Natural killer cell treated with Interleukin-12 subunit alpha and Interleukin-12 subunit beta and Interleukin-15 and Interleukin-18, amount 100 ng/mL, for 72 hours (primary cell): ENCODE measurements at regions not wholly inside any gene's neighbourhood (a gene's known extent, or its start where the extent isn't known, plus 50 kb on each side); places are given as distances from the start of the nearest gene placed in this dataset.

Source experiments
- ATAC-seq, 2 donors: fragments of 150-1000 bp; cut with Tn5 transposase in 1 of 2; sonication (Bioruptor Pico), chemical (Tn5 transposase) in 1 of 2; 2 replicates each; pipeline ENCODE4 v1.10.0; 2021
- DNase-seq: peaks from one replicate; pipeline ENCODE4 v3.0.0; 2022; ENCODE audit warnings: low spot score
- H3K27ac Mint-ChIP-seq, 2 donors: 1 replicate in 1 of 2; 2 replicates in 1 of 2; pipeline ENCODE4 v1.8.0; 2022; ENCODE audit warnings: mixed read lengths in 2 of 2, mild to moderate bottlenecking in 1 of 2, moderate library complexity in 1 of 2
- H3K27me3 Mint-ChIP-seq, 2 donors: 1 replicate in 1 of 2; 2 replicates in 1 of 2; pipeline ENCODE4 v1.8.0; 2022; ENCODE audit warnings: mixed read lengths in 2 of 2
- H3K36me3 Mint-ChIP-seq: one replicate; pipeline ENCODE4 v1.8.0; 2022; ENCODE audit warnings: mixed read lengths
- H3K4me1 Mint-ChIP-seq, 2 donors: 1 replicate in 1 of 2; 2 replicates in 1 of 2; pipeline ENCODE4 v1.8.0; 2022; ENCODE audit warnings: low read depth in 2 of 2, mixed read lengths in 2 of 2, mild to moderate bottlenecking in 1 of 2
- H3K4me3 Mint-ChIP-seq: one replicate; pipeline ENCODE4 v1.8.0; 2022; ENCODE audit warnings: mixed read lengths
- H3K9me3 Mint-ChIP-seq: 2 replicates; pipeline ENCODE4 v1.8.0; 2022; ENCODE audit warnings: mixed read lengths

DNA sequence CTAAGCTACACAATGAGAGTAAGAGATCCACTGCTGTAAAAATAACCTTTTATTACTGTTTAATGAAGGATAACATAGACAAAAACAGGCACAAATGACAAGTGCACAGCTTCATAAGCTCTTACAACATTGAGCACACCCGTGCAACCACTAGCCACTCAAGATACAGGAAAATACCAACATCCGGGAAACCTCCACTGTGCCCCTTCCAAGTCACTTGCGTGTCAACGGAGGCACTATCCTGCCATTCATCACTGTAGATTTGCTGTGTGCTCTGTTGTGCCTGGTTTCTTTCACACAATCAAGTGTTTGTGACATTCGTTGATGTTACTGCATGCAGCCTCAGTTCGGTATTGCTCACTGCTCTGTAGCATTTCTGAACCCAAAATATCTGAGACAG lies 292.9 kb upstream of the MYT1L start:
- H3K9me3 Mint-ChIP-seq: no peaks in the 10 kb centered on the region
- ATAC-seq: no peak
- H3K27ac Mint-ChIP-seq: no peak overlapping the region
- H3K36me3 Mint-ChIP-seq: no peaks in the 10 kb centered on the region
- no peaks in the 10 kb centered on the region for H3K4me1 Mint-ChIP-seq
- peaks cover 5 to 7% of the 10 kb centered on the region in 2 donors for H3K27me3 Mint-ChIP-seq
- no peak overlapping the region for H3K4me3 Mint-ChIP-seq
- no peak for DNase-seq

DNA sequence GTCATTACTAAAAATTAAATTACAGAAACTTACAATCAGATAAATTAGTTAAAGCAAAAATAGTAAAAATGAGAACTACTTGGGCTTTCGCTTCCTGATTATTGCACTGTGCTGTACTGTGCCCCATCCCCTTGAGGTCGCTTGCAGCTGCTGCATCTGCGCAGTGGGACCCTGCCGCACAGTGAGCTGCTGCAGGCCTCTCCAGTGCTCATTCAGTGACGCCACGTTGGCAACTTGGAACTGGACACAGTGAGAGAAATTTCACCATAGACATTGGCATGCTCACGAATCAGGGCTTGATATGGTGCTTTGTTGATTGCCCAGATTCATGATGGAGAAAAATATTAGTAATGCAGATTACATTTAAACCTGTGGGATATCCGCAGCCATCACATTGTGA lies 290.8 kb upstream of the MYT1L start:
- no peak for ATAC-seq
- no peak overlapping the region for H3K27ac Mint-ChIP-seq
- no peak for DNase-seq
- H3K36me3 Mint-ChIP-seq: no peaks in the 10 kb centered on the region
- H3K4me3 Mint-ChIP-seq: no peak overlapping the region
- H3K27me3 Mint-ChIP-seq: peaks cover 8 to 17% of the 10 kb centered on the region in 2 donors
- no peaks in the 10 kb centered on the region for H3K9me3 Mint-ChIP-seq
- no peaks in the 10 kb centered on the region for H3K4me1 Mint-ChIP-seq

DNA sequence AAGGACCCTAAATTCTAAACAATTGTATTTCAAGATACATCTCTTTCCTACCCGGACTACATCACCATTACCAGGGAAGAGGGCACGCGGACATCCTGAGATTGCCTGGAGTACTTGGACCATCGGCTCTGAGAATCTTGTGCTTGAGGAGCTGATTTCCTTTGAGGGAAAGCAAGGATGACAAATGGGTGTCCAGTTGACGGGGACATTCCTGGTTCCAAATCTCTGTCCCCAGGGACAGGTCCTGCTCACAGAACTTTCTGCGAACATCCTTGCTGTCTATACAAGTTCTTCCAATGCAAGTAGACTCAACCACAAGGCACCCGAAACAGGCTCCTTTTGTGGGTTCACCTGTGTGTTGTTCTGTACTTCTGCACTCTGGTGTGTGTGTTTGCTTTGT lies 289.5 kb upstream of the MYT1L start:
- H3K27me3 Mint-ChIP-seq: peaks cover 12 to 24% of the 10 kb centered on the region in 2 donors
- no peaks in the 10 kb centered on the region for H3K4me1 Mint-ChIP-seq
- no peak overlapping the region for H3K27ac Mint-ChIP-seq
- H3K9me3 Mint-ChIP-seq: no peaks in the 10 kb centered on the region
- DNase-seq (no peak), ATAC-seq (no peak)
- no peak overlapping the region for H3K4me3 Mint-ChIP-seq
- H3K36me3 Mint-ChIP-seq: no peaks in the 10 kb centered on the region

DNA sequence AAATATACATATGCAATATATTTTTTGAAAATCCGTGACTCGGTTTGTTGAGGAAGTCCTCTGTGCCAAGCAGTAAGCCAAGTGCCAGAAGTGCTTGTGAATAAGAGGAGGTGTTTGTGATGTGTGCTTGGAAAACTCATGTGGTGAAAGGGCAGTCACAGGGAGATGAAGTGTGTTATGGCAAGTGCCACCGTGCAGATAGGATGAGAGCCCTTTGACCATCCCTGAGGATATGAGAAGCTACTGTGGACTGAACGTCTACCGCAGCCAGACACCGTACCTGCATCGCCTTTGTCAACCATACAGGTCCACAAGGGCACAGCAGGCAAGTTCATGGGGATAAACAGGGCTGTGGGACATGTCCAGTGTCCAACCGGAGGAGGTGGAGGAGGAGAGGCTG lies 288.9 kb upstream of the MYT1L start:
- Mint-ChIP-seq H3K9me3 (no peaks in the 10 kb centered on the region), H3K36me3 (no peaks in the 10 kb centered on the region), H3K4me3 (no peak overlapping the region), H3K4me1 (no peaks in the 10 kb centered on the region), H3K27ac (no peak overlapping the region), H3K27me3 (peaks cover 12 to 24% of the 10 kb centered on the region in 2 donors)
- no peak for DNase-seq
- ATAC-seq: no peak

DNA sequence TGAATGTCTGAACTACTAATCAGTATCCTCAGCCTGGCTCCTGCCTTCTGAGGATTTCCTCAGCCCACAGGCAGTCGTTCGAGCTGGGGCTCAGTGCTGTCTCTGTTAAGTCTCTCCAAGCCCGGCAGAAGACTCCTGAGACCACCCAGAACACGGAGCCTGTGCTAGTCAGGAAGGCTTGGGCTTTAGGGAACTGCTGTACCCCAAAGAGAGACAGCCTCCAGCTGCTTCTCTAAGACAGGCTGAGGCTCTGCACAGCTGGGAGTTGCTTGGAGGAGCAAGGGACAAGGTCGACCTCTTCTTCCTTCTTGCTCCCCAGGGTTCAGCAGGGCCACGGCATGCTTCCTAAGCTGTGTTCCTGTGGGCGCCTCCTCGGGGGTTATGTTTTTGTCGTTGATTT lies 283.4 kb upstream of the MYT1L start:
- DNase-seq: no peak
- Mint-ChIP-seq H3K27ac (no peak overlapping the region), H3K27me3 (peaks cover 8 to 22% of the 10 kb centered on the region in 2 donors), H3K9me3 (peaks cover 7% of the 10 kb centered on the region), H3K4me3 (no peak overlapping the region), H3K36me3 (no peaks in the 10 kb centered on the region), H3K4me1 (peaks cover 0 to 7% of the 10 kb centered on the region in 2 donors)
- no peak for ATAC-seq

DNA sequence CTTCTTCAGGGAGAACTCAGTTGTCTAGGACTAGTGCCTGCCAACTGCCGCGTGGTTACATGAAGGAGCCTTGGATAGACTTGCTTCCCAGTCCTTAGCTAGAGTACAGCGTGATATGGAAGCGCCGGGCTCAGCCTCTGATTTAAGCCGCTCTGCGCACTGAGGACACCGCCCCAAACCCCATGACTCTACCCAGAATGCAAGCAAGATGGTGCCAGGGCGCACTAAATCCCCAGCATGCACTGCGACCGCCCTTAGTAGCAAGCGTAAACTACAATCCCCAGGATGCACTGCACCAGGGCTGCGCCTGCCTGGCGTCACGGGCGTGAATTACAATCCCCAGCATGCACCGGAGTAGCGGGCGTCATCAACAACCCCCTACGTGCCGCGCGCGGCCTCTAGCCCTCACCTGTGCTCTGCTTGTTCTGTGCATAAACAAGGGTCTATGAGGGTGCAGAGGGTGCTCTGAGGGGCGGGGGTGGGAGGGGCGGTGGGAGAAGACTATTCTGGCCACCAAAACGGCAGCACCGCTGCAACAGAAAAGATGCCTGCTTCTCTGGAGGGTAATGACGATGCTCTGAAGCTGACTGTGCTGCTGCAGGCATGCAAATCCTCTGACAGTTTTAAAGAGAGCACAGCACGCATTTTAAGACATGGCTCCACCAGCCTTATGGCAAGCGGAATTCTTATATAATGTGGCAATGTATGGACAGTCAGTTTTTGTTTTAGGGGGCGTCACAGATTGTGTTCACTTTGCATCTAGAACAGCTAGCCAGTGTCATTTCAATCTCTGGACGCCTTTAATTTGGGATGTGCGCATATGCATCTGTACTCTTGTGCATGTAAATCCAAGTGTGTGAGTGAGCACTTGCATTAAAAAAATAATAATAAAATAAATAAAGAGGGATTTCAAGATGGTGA lies 282.5 kb upstream of the MYT1L start:
- Mint-ChIP-seq H3K27ac (no peak overlapping the region), H3K4me1 (peaks cover 0 to 7% of the 10 kb centered on the region in 2 donors), H3K36me3 (no peaks in the 10 kb centered on the region)

DNA sequence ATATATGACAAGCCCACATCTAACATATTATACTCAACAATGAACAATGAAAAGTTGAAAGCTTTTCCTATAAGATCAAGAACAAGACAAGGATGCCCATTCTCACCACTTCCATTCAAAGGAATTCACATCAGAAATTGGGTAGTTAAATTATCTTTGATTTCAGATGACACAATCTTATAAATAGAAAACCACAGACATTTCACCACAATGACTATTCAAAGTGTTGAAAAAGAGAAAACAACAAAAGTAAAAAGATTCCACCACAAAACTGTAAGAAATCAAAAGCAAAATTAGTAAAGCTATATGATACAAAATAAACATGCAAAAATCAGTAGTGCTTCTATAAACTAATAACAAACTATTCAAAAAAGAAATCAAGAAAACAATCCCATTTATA lies 279.7 kb upstream of the MYT1L start:
- DNase-seq: no peak
- no peak for ATAC-seq
- Mint-ChIP-seq H3K36me3 (no peaks in the 10 kb centered on the region), H3K9me3 (peaks cover 7% of the 10 kb centered on the region), H3K4me1 (peaks cover 0 to 7% of the 10 kb centered on the region in 2 donors), H3K4me3 (no peak overlapping the region), H3K27me3 (peaks cover 5 to 10% of the 10 kb centered on the region in 2 donors), H3K27ac (no peak overlapping the region)

More for the DNA sequence above, 282.5 kb upstream of the MYT1L start:
- H3K4me3 Mint-ChIP-seq: peak overlapping the region; percentile 60
- peaks cover 11 to 22% of the 10 kb centered on the region in 2 donors for H3K27me3 Mint-ChIP-seq
- ATAC-seq (peak; percentile 98 to 100), DNase-seq (peak; percentile 76)
- H3K9me3 Mint-ChIP-seq: peaks cover 7% of the 10 kb centered on the region

DNA sequence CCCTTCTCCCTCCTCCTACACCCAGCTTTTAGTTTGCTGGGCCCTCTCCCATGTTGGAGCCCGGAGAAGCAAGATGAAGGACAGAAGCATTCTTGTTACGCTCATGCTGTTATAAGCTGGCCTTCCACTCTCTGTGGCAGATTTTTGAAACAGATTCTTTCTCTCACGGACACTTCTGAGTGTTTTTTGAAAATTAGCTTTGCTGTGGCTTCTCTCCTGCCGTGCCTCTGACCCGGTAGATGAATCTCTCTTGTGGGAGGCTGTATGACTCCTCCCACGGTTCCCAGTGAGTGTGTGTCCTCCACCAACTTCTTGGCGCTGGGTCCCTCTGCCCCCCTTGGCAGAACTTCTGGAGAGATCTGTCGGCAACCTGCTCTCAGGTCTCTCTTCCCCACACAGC lies 269.3 kb upstream of the MYT1L start:
- Mint-ChIP-seq H3K4me1 (no peaks in the 10 kb centered on the region), H3K4me3 (no peak overlapping the region), H3K27ac (no peak overlapping the region), H3K36me3 (no peaks in the 10 kb centered on the region), H3K9me3 (no peaks in the 10 kb centered on the region), H3K27me3 (peaks cover 9 to 10% of the 10 kb centered on the region in 2 donors)
- no peak for ATAC-seq
- DNase-seq: no peak

DNA sequence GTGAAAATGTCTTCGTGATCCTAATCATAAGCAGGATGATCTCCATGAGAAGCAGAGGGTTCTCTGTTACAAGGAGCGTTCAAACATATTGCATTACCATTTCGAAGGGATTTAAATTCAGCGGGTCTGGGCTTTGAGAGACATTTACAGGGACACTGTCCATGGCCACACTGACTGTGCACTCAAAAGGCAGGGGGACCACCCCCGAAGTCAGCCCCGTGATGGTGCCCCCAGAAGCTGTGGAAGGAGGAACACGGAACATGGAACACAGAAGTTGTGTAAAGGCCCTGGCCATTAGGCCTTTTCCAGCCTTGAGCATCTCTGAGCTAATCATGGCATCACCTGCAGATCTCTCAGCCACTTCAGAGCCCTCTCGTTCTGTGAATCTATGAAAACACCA lies 268.4 kb upstream of the MYT1L start:
- no peaks in the 10 kb centered on the region for H3K36me3 Mint-ChIP-seq
- no peaks in the 10 kb centered on the region for H3K9me3 Mint-ChIP-seq
- H3K4me1 Mint-ChIP-seq: no peaks in the 10 kb centered on the region
- no peak for DNase-seq
- no peak overlapping the region for H3K27ac Mint-ChIP-seq
- H3K27me3 Mint-ChIP-seq: peaks cover 9 to 10% of the 10 kb centered on the region in 2 donors
- no peak for ATAC-seq
- H3K4me3 Mint-ChIP-seq: no peak overlapping the region

DNA sequence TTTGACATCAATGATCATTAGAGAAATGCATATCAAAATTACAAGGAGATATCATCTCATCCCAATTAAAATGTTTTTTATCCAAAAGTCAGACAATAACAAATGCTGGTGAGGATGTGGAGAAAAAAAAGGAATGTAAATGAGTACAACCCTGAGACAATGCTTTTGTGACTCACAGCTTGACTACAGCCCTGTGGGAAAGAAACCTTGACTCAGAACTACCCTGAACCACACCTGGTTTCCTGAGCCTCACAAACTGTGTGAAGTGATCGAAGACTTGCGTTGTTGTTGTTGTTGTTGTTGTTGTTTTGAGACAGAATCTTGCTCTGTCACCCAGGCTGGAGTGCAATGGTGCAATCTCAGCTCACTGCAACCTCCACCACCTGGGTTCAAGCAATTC lies 266.6 kb upstream of the MYT1L start:
- H3K4me3 Mint-ChIP-seq: no peak overlapping the region
- ATAC-seq: no peak

DNA sequence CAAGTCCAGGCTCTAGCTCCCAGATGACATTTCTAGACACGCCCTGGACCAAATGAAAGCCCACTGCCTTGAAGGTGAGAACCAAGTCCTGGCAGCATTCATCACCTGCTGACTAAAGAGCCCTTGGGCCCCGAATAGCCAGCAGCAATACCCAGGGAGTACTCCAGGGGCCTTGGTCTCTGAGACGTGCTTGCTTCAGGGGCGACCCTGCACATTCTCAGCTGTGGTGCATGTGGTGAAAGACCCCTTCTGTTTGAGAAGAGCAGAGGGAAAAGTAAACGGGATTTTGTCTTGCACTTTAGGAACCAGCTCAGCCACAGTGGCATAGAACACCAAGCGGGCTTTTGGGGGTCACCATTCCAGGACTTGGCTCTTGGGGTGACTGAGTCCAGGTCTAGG lies 260.5 kb upstream of the MYT1L start:
- Mint-ChIP-seq H3K27ac (no peak overlapping the region), H3K36me3 (no peaks in the 10 kb centered on the region), H3K27me3 (peaks cover 0 to 28% of the 10 kb centered on the region in 2 donors), H3K4me3 (no peak overlapping the region), H3K4me1 (no peaks in the 10 kb centered on the region), H3K9me3 (no peaks in the 10 kb centered on the region)
- DNase-seq (no peak), ATAC-seq (no peak)

More for the DNA sequence above, 266.6 kb upstream of the MYT1L start:
- Mint-ChIP-seq H3K27ac (no peak overlapping the region), H3K27me3 (peaks cover 8 to 26% of the 10 kb centered on the region in 2 donors), H3K4me1 (no peaks in the 10 kb centered on the region), H3K9me3 (no peaks in the 10 kb centered on the region), H3K36me3 (no peaks in the 10 kb centered on the region)
- no peak for DNase-seq

DNA sequence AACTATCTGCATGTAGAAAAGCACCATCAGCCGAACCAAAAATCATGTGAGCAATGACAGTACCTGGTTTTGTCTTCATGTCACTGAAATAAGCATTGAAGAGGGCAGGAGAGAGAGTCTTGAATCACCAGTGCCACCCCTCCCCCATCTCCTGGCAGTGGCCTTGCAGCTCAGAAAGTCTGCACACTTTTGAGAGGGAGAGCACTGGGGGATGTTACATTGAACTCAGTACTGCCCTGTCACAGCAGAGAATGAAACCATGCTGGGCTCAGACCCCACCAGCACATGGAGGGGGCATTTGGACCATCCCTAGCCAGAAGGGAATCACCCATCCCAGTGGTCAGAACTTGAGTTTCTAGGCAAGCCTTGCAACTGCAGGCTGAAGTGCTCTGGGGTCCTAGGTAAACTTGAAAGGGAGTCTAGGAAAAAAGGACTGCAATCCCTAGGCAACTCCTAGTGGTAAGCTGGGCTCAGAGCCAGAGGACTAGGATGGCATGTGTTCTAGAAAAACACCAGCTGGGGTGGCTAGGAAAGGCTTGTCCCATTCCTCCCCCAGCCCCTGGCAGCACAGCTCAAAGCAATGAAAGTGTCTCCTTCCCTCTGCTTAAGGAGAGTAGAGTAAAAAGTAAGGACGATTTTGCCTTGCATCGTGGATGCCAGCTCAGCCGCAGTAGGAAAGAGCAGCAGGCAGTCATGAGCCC lies 259.9 kb upstream of the MYT1L start:
- DNase-seq (no peak), ATAC-seq (no peak)
- no peaks in the 10 kb centered on the region for H3K4me1 Mint-ChIP-seq
- peaks cover 0 to 22% of the 10 kb centered on the region in 2 donors for H3K27me3 Mint-ChIP-seq
- H3K4me3 Mint-ChIP-seq: no peak overlapping the region
- no peaks in the 10 kb centered on the region for H3K36me3 Mint-ChIP-seq
- H3K27ac Mint-ChIP-seq: no peak overlapping the region
- H3K9me3 Mint-ChIP-seq: no peaks in the 10 kb centered on the region

DNA sequence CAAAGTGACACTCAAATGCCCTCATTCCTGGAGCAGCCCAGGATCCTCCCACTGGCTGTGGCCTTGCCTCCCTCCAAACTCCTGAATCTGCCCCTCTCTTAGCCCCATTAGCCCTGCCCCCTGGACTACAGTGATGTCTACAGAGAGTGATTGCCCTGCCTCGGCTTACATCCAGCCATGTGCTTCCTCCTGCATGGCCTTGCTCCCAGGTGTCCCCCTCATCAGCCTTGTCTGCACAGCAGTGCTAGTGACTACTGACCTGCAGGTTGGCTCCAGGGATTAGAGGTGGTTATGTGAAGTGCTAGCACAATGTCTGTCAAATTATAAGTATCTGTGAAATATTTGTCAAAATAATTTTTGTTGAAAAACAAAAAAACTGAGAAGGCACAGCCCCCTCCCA lies 259.1 kb upstream of the MYT1L start:
- H3K9me3 Mint-ChIP-seq: no peaks in the 10 kb centered on the region
- H3K27me3 Mint-ChIP-seq: peaks cover 0 to 20% of the 10 kb centered on the region in 2 donors
- H3K4me1 Mint-ChIP-seq: no peaks in the 10 kb centered on the region
- no peak overlapping the region for H3K27ac Mint-ChIP-seq
- no peaks in the 10 kb centered on the region for H3K36me3 Mint-ChIP-seq
- ATAC-seq (no peak), DNase-seq (no peak)
- no peak overlapping the region for H3K4me3 Mint-ChIP-seq

DNA sequence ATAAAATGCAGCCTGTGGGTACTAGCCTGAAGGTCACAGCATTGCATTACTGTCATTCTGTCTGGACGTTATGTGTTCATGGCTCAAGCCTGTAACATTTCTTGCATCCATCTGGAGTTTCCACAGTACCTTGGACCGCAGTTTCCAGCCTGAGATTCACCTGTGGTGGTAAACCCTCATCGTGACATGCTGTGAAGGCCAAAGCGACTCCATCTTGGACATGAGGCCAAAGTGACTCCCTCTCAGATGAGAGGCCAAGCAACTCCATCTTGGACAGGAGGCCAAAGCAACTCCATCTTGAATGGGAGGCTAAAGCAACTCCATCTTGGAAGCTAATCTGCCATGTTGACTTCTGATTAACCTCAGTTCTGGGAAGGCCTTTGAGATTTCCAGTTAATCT lies 257.7 kb upstream of the MYT1L start:
- no peak for DNase-seq
- no peak overlapping the region for H3K27ac Mint-ChIP-seq
- ATAC-seq: no peak
- H3K4me1 Mint-ChIP-seq: no peaks in the 10 kb centered on the region
- no peaks in the 10 kb centered on the region for H3K9me3 Mint-ChIP-seq
- no peak overlapping the region for H3K4me3 Mint-ChIP-seq
- no peaks in the 10 kb centered on the region for H3K36me3 Mint-ChIP-seq
- peaks cover 0 to 14% of the 10 kb centered on the region in 2 donors for H3K27me3 Mint-ChIP-seq
